Stimulated activated CD4-positive, alpha-beta T cell treated with anti-CD3 and anti-CD28 coated beads, Interleukin-1b, Interleukin-23, amount 100 ng/mL, for 48 hours (primary cell): ENCODE measurements at regions not wholly inside any gene's neighbourhood (a gene's known extent, or its start where the extent isn't known, plus 50 kb on each side); places are given as distances from the start of the nearest gene placed in this dataset.

Source experiments
- DNase-seq: peaks from one replicate; pipeline ENCODE4 v3.0.0-alpha.2; 2020

DNA sequence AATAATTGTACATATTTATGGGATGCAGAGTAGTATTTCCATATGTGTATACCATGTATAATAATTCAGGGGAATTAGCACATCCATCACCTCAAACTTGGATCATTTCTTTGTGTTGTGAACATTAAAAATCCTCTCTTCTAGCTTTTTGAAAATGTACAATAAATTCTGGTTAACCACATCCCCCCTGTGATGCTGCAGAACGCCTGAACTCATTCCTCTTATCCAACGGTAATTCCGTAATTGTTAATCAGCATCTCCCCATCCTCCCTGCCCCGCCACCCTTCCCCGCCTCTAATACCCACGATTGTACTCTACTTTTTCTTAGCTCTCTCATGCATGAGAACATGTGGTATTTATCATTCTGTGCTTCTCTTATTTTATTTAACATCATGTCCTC is 127.7 kb upstream of the ANKRD55 start:
- no peak for DNase-seq

DNA sequence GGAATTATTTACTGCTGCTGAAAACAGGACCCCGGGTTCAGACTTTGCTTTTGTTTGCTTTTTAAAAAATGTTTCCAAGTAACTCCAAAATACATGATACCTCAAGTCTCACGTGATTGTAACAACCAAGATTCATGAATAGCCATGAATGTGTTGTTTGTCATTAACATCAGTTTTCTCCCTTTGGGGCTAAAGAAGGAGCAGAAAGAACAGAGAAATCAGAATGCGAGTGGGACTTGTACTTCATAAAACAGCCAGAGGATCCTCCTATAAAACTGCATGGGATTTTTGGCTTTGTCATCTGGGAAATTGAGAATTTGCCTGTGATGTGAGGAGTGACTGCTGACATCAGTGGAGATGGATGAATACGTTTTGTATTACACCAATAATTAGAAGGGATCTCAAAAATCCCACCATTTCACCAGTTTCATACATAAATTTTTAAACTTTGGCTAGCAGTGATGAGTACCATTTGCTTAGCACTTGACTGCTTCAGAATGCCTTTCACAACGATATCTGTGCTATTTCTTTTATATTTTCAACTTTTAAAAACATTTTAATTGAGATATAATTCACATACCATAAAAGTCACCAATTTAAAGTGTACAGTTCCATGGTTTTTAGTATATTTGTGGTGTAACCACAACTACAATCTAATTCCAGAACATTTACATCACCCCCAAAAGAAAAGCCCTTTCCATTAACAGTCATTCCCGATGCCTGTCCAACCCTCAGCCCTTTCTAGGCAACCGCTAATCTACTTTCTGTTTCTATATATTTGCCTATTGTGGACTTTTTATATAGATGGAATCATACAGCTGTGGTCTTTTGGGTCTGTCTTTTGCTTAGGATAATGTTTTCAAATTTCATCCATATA is 126.9 kb upstream of the ANKRD55 start:
- DNase-seq, result no peak

- no peak for DNase-seq
Observed at GRCh38 chr5:56358703-56359681, 125.9 kb upstream of the ANKRD55 start.

GRCh38 chr5:56358046-56358445 is 124.9 kb upstream of the ANKRD55 start:
- DNase-seq, result no peak

GRCh38 chr5:56357426-56357825 is 124.3 kb upstream of the ANKRD55 start:
- DNase-seq, result no peak

DNA sequence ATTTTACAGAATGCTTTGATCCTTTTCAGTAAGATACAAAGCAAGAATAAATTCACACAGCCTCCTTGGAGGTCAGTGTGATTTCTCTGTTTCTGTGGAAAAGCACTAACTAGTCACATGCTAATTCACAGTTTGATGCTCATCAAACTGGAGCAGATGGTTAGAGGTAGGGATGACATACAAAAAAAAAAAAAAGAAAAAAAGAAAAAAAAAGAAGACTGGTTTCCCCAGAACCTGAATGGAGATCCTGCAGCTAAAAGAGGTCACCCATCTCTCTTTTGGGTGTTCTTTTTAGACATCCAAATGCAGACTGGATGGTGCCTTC is 123.7 kb upstream of the ANKRD55 start:
- no peak for DNase-seq

DNA sequence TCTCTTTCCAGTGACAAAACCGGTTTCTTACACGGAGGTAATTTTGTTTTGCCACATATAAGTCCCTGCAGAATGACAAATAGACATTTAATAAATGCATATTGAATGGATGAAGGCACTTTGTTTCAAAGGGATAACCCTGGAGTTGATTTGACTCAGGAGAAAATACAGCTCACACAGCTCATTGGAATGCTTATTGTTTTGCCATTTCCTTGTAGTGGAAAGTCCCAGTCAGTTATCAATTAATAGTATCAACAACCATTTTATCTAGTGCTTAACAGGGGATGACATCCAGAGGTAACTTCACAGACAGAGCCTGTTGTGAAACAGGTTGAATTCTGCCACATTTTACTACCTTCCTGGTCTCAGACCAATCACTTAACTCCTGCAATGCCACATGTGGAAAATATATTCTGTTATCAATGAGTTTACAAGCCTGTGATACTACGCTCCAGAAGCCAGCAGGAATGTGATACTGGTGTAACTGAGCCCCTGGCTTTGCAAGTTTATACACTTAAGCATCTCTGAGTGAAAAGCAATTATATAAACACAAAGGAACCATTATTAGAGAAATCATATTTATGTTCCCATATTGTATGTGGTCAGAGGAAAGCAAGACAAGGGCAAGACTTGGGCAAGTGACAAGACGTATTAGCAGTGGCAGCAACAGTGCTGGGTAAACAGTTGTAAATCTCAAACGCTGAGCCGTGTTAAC is 123.1 kb upstream of the ANKRD55 start:
- DNase-seq, result no peak

DNA sequence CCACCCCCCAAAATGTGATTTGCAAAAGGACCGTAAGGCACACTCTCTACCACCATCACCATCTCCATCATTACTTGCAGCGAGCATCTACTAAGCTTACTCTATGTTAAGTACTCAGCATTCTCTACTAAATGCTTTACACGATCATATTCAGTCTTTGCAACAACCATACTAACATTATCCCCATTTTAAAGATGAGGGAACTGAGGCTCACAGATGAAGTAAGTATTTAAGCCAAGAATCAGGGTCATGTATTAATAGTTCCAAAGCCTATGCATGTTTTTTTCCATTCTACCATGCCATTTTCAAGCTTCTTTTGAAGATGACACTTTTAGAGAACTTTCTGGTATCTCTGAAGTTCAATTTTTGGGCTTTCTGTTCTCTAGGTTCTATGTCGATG is 121.7 kb upstream of the ANKRD55 start:
- DNase-seq, result no peak

DNA sequence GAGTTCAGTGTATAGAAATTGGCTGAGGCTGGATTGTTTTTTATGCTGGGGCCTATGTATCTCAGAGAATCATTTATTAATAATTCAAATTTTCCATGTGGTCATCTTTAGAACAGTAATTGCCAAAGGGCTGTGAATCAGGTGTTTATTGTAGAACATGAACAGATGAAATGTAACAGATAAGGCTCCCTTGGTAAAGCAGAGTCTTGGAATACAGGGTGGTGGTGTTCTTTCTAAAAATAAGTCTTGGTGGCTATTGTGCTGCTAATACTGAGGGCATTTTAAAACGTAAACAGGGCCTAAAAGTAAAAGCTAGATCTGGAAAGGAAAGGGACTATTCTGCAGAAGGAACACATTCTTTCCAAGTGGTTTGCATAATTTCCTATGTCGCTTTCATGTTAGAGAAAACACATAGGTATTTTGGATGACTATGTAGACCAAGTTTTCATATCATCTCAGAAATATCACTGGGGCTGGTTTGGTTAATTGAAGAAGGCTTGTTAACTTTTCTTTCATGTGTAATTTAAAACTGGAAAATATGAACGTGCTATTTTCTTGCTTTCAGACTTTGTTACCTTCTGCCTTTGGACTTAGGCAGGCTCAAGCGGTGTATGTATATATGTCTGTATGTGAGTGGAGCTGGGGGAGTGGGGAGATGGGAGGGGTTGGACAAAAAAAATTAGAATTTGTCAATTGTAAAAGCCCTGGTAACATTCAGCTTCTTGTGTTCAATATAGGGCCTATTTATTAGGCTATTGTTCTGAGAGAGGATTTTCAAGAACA is 119.9 kb upstream of the ANKRD55 start:
- DNase-seq, result no peak

GRCh38 chr5:56350597-56351170 is 117.6 kb upstream of the ANKRD55 start:
- no peak for DNase-seq

- DNase-seq, result no peak
Observed at GRCh38 chr5:56350011-56350596, 117.0 kb upstream of the ANKRD55 start.

GRCh38 chr5:56349461-56349860 is 116.3 kb upstream of the ANKRD55 start:
- DNase-seq, result no peak

DNA sequence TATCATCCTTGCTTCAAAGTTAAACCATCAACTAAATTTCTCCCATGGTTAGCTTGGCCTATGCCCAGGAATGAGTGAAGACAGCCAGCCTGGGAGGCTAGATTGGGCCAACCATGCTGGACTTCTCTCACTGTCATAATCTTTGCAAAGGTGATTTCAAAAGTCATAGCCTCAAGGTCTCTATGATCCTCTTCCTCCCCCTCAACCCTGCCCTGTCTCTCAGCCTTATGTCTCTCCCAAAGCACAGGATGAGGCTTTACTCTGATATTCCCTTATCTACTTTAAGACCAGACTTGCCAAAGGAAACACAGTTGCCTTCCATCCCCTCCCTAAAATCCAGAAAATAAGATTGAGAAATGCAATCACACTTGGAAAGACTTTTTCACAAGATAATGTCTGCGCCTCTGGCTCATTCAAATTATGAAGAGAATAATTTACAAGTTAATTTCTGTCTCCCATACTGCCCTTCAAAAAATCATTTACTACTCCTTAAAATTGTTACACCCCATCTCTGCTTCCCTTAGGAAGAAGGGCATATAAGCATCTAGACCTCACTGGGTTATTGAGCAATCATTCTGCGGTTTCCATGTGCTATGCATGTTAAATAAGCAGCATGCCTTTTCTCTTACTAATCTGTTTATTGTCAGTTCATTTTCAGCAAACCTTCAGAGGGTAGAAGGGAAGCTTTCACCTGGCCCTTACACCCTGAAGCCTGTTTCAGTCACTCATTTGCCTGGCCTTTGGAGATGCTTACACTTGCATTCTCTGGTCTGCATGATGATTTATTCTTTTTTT is 113.8 kb upstream of the ANKRD55 start:
- DNase-seq, result no peak

DNA sequence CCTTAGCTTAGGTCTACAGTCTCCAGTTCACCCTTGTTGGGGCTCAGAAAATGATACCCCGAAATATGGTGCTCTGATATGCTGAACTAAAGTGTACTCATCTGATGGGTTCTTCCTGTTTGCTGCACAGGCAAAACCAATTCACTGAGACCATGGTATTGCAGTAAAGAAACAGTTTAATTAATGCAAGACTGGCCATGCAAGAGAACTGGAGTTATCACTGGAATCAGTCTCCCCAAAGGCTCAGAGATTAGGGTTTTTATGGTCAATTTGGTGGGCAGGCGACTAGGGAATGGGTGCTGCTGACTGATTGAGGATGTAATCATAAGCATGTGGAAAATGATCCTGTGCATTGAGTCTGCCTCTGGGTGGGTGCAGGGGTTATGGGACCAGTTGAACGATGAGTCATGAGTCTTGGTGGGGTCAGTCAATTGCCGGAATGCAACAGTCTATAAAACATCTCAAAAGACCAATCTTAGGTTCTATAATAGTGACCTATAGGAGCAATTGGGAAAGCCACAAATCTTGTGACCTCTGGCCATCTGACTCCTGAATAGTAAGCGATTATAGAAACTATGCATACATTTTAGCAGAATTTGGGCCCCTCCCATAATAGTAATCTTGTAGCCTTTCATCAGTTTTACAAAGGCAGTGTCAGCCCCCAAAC is 113.0 kb upstream of the ANKRD55 start:
- DNase-seq, result no peak

- DNase-seq, result no peak
Observed at GRCh38 chr5:56345352-56345751, 112.2 kb upstream of the ANKRD55 start.

DNA sequence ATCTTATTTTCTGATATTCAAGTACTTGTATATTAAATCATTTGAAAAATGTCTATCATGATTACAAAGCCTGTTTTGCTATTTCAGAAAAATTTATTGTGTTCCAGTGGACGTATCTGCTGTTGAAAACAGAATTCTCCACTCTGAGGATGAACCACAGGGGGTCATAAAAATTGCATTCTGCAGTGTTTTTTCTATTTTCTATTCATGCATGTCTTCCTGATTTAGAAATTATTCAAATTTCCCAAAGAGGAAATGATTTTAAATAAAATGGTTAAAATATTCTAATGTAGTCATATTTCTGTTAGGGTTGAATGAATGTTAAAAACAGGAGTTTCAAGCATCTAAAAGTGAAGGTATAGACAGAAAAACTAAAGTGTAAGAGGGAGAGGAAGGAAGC is 111.5 kb upstream of the ANKRD55 start:
- DNase-seq, result no peak

- DNase-seq, result no peak
Observed at GRCh38 chr5:56343988-56344387, 110.9 kb upstream of the ANKRD55 start.

DNA sequence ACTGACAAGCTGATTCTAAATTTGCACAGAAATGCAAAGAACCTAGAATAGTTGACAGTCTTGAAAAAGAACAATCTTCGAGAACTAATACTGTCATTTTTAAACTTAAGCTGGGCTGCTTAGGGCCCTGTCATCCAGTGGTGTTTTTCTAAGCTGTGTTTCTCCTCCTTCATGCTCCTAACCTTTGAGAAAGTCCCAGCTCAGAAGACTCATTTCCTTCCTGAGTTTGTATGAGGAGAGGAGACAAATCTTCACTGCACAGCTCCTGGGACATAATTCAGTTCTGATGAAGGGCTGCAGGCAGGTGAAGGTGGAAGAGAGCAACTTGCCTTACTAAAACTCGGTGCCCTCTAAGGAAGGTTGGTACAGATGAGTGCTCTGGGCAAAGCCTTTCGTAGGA is 109.5 kb upstream of the ANKRD55 start:
- no peak for DNase-seq

DNA sequence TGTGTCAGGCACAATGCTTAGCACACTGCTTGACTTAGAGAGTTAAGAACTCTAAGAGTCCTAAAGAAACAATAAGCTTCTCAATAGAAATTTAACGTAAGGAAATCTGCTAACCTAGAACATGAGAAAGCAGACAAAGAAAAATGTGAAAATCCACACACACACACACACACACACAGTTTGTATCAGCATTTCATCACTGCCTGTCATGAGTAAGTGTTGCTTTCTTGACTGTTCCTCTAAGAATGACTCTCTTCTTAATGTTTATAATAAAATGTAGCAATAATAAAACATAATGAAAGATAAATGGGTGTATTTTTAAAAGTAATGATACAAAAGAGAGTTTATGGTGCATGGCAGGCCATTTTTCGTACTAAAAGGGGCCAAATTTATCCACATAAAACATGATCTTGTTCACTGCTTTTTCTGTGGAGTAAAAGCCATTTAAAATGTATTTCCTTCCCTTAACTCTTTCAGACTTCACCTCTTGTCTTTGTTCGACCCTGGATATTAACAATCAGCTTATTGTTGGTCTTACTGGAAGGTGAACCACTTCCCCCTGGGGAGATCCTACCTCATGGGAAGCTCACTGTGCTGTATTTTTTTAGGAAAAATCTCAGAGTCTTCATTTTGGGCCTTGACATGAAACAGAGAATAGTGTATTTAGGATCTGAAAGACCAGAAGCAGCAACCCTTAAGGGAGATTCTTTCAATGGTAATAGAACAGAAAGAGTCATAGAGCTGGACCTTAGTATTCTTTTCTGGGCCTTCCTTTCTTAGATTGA is 107.3 kb upstream of the ANKRD55 start:
- DNase-seq, result no peak
